ENCODE measurements at regions not wholly inside any gene's neighbourhood (a gene's known extent, or its start where the extent isn't known, plus 50 kb on each side); places are given as distances from the start of the nearest gene placed in this dataset.

GRCh38 chr17:73694491-73694890, 50.2 kb upstream of the SDK2 start:
- DNase-seq, result no peak

GRCh38 chr17:73695035-73695738, 50.9 kb upstream of the SDK2 start:
- no peak for DNase-seq

GRCh38 chr17:73696251-73696650, 52.0 kb upstream of the SDK2 start:
- no peak for DNase-seq

GRCh38 chr17:73697872-73698271, 53.6 kb upstream of the SDK2 start:
- no peak for DNase-seq

GRCh38 chr17:73698966-73699365, 54.7 kb upstream of the SDK2 start:
- DNase-seq, result no peak

- no peak for DNase-seq
These were observed 57.5 kb upstream of the SDK2 start for GRCh38 chr17:73701701-73702100.

GRCh38 chr17:73703192-73703591, 58.9 kb upstream of the SDK2 start:
- no peak for DNase-seq

GRCh38 chr17:73703917-73704316, 59.7 kb upstream of the SDK2 start:
- DNase-seq, result no peak

- no peak for DNase-seq
These were observed 61.3 kb upstream of the SDK2 start for GRCh38 chr17:73705594-73705993.

- no peak for DNase-seq
These were observed 62.2 kb upstream of the SDK2 start for GRCh38 chr17:73706428-73706827.

GRCh38 chr17:73706858-73707257, 62.6 kb upstream of the SDK2 start:
- DNase-seq, result no peak

- DNase-seq, result no peak
These were observed 63.1 kb upstream of the SDK2 start for GRCh38 chr17:73707358-73707757.

- DNase-seq, result peak; percentile 76
These were observed 65.9 kb upstream of the SDK2 start for GRCh38 chr17:73710095-73710592.

- DNase-seq, result no peak
These were observed 66.9 kb upstream of the SDK2 start for GRCh38 chr17:73711184-73711583.

- DNase-seq, result no peak
These were observed 67.7 kb upstream of the SDK2 start for GRCh38 chr17:73711916-73712315.

GRCh38 chr17:73713136-73713535, 68.9 kb upstream of the SDK2 start:
- DNase-seq, result no peak

GRCh38 chr17:73715769-73716168, 71.5 kb upstream of the SDK2 start:
- no peak for DNase-seq

- DNase-seq, result no peak
These were observed 73.4 kb upstream of the SDK2 start for GRCh38 chr17:73717690-73718089.

GRCh38 chr17:73718362-73718761, 74.1 kb upstream of the SDK2 start:
- no peak for DNase-seq

- no peak for DNase-seq
These were observed 74.7 kb upstream of the SDK2 start for GRCh38 chr17:73718912-73719311.

- DNase-seq, result no peak
These were observed 75.4 kb upstream of the SDK2 start for GRCh38 chr17:73719588-73720071.

- DNase-seq, result no peak
These were observed 76.1 kb upstream of the SDK2 start for GRCh38 chr17:73720187-73720834.

- no peak for DNase-seq
These were observed 77.9 kb upstream of the SDK2 start for GRCh38 chr17:73722165-73722564.

- DNase-seq, result no peak
These were observed 79.1 kb upstream of the SDK2 start for GRCh38 chr17:73723317-73723716.

- DNase-seq, result no peak
These were observed 80.1 kb upstream of the SDK2 start for GRCh38 chr17:73724341-73724740.

All from activated CD4-positive, alpha-beta T cell treated with anti-CD3 and anti-CD28 coated beads, Interleukin-2, Interleukin-6, amounts not matched to agents 100 ng/mL and 50 ng/mL, durations not matched to agents 16 hours and 8 hours (primary cell).